NT2/D1 (cell line): ENCODE measurements at regions not wholly inside any gene's neighbourhood (a gene's known extent, or its start where the extent isn't known, plus 50 kb on each side); places are given as distances from the start of the nearest gene placed in this dataset.
A peak's percentile ranks its signal among the peaks of the same experiment; 100 is the strongest.

Experiments
- DNase-seq: peaks from one replicate; pipeline ENCODE4 v3.0.0-alpha.2; 2011; ENCODE audit warnings: low read depth, low spot score
- H3K27me3 ChIP-seq: 2 replicates; pipeline ENCODE4 v1.6.0; 2011; ENCODE audit warnings: mild to moderate bottlenecking; ENCODE audit not compliant: insufficient read length, insufficient read depth
- H3K36me3 ChIP-seq: 2 replicates; pipeline ENCODE4 v1.6.1; 2011; ENCODE audit warnings: mild to moderate bottlenecking, low read length, mixed read lengths; ENCODE audit not compliant: insufficient read depth, insufficient read length
- H3K4me1 ChIP-seq: 2 replicates; pipeline ENCODE4 v1.5.1; 2011; ENCODE audit not compliant: insufficient read depth, insufficient read length
- H3K4me3 ChIP-seq: 2 replicates; pipeline ENCODE4 v1.5.1; 2011; ENCODE audit warnings: low read depth; ENCODE audit not compliant: insufficient read length
- H3K9ac ChIP-seq: 2 replicates; pipeline ENCODE4 v1.6.0; 2011; ENCODE audit warnings: low read depth; ENCODE audit not compliant: insufficient read length
- H3K9me3 ChIP-seq: 2 replicates; pipeline ENCODE4 v1.5.1; 2011; ENCODE audit warnings: mild to moderate bottlenecking, low read length; ENCODE audit not compliant: insufficient read depth
- SUZ12 ChIP-seq: IDR thresholded peaks from 2 replicates; pipeline ENCODE4 v1.6.1; 2011; ENCODE audit not compliant: insufficient read length, insufficient read depth; ENCODE audit errors: extremely low read depth
- YY1 ChIP-seq: IDR thresholded peaks from 2 replicates; pipeline ENCODE4 v1.6.1; 2011; ENCODE audit not compliant: insufficient read length, insufficient read depth
- ZNF274 ChIP-seq: IDR thresholded peaks from 2 replicates; pipeline ENCODE4 v1.6.1; 2011; ENCODE audit warnings: mild to moderate bottlenecking, low read depth, low read length

- Histone ChIP-seq H3K9me3 (no peaks in the 10 kb centered on the region), H3K4me1 (peaks cover 16% of the 10 kb centered on the region), H3K27me3 (no peaks in the 10 kb centered on the region), H3K9ac (no peak overlapping the region), H3K4me3 (no peak overlapping the region), H3K36me3 (no peaks in the 10 kb centered on the region)
- TF ChIP-seq ZNF274 (no peak), YY1 (no peak), SUZ12 (no peak)
- DNase-seq, result no peak
These were observed 104.5 kb downstream of the CTTN start for GRCh38 chr11:70502677-70503467.

- Histone ChIP-seq H3K9me3 (no peaks in the 10 kb centered on the region), H3K27me3 (no peaks in the 10 kb centered on the region), H3K4me3 (no peak overlapping the region), H3K36me3 (no peaks in the 10 kb centered on the region), H3K4me1 (peaks cover 16% of the 10 kb centered on the region), H3K9ac (peak overlapping the region; percentile 32)
- TF ChIP-seq YY1 (no peak), ZNF274 (no peak), SUZ12 (no peak)
- no peak for DNase-seq
These were observed 105.3 kb downstream of the CTTN start for GRCh38 chr11:70503468-70504221.

GRCh38 chr11:70504246-70505020, 106.1 kb downstream of the CTTN start:
- peak overlapping the region; percentile 32 for H3K9ac ChIP-seq

GRCh38 chr11:70505331-70505731, 107.0 kb downstream of the CTTN start:
- no peak for DNase-seq
- Histone ChIP-seq H3K4me3 (no peak overlapping the region), H3K36me3 (no peaks in the 10 kb centered on the region), H3K9ac (no peak overlapping the region), H3K4me1 (peaks cover 18% of the 10 kb centered on the region), H3K27me3 (no peaks in the 10 kb centered on the region), H3K9me3 (no peaks in the 10 kb centered on the region)
- TF ChIP-seq ZNF274 (no peak), SUZ12 (no peak), YY1 (no peak)

More at GRCh38 chr11:70504246-70505020, 106.1 kb downstream of the CTTN start:
- no peak for DNase-seq
- no peak overlapping the region for H3K4me3 ChIP-seq
- no peaks in the 10 kb centered on the region for H3K9me3 ChIP-seq
- H3K4me1 ChIP-seq, result peaks cover 17% of the 10 kb centered on the region
- no peak for TF ChIP-seq SUZ12
- TF ChIP-seq YY1, result no peak
- TF ChIP-seq ZNF274, result no peak
- no peaks in the 10 kb centered on the region for H3K36me3 ChIP-seq
- H3K27me3 ChIP-seq, result no peaks in the 10 kb centered on the region

- H3K4me1 ChIP-seq, result peaks cover 17% of the 10 kb centered on the region
- H3K9ac ChIP-seq, result no peak overlapping the region
- H3K36me3 ChIP-seq, result no peaks in the 10 kb centered on the region
- peaks cover 3% of the 10 kb centered on the region; the same call in 1 of the 2 replicates for H3K9me3 ChIP-seq
- no peak for TF ChIP-seq YY1
- TF ChIP-seq SUZ12, result no peak
- no peak for TF ChIP-seq ZNF274
- H3K27me3 ChIP-seq, result no peaks in the 10 kb centered on the region
- no peak overlapping the region for H3K4me3 ChIP-seq
- no peak for DNase-seq
These were observed 107.7 kb downstream of the CTTN start for GRCh38 chr11:70505761-70506657.

GRCh38 chr11:70506658-70506970, 108.3 kb downstream of the CTTN start:
- Histone ChIP-seq H3K27me3 (no peaks in the 10 kb centered on the region), H3K4me3 (no peak overlapping the region), H3K4me1 (peaks cover 13% of the 10 kb centered on the region), H3K36me3 (no peaks in the 10 kb centered on the region), H3K9ac (no peak overlapping the region), H3K9me3 (peaks cover 9% of the 10 kb centered on the region; the same call in 1 of the 2 replicates)
- TF ChIP-seq YY1 (no peak), ZNF274 (no peak), SUZ12 (no peak)
- DNase-seq, result no peak
